ENCODE measurements at regions not wholly inside any gene's neighbourhood (a gene's known extent, or its start where the extent isn't known, plus 50 kb on each side); places are given as distances from the start of the nearest gene placed in this dataset.

GRCh38 chr6:14549304-14549770 is 431.8 kb downstream of the CD83 start:
- CTCF ChIA-PET (ENCODE audit: low intra/inter-chr PET ratio, low total read pairs), result no interaction called here
- 4% methylated on average over 6 of the region's 6 CpGs for WGBS (ENCODE audit: low lambda C conversion rate)
- Histone ChIP-seq H3K36me3 (replicated peaks in 1 of 2; ENCODE audit: control insufficient read depth in 1 of 2, insufficient read depth in 2 of 2, low read length in 2 of 2) (no peaks in the 10 kb centered on the region), H3K4me3 (replicated peaks in 1 of 3; ENCODE audit: insufficient read depth in 1 of 3, low read depth in 2 of 3, low read length in 3 of 3) (no peak overlapping the region), H3K79me2 (ENCODE audit: insufficient read depth, low read length) (no peaks in the 10 kb centered on the region), H4K20me1 (ENCODE audit: insufficient read depth, low read length) (no peaks in the 10 kb centered on the region), H3K9ac (ENCODE audit: insufficient read depth, low read depth, low read length) (no peak overlapping the region), H3K4me2 (ENCODE audit: low read depth, low read length) (no peak overlapping the region), H2AFZ (ENCODE audit: low read length) (no peak overlapping the region), H3K4me1 (ENCODE audit: insufficient read depth, low read length) (peaks cover 7% of the 10 kb centered on the region; the same call in 1 of the 2 replicates), H3K27ac (ENCODE audit: extremely low read length, insufficient read depth, low read length) (no peak overlapping the region), H3K9me3 (ENCODE audit: low read length) (no peaks in the 10 kb centered on the region), H3K27me3 (ENCODE audit: control insufficient read depth in 1 of 2, insufficient read depth in 2 of 2, low read length in 2 of 2) (no peaks in the 10 kb centered on the region; a peak in 1 of 5 replicates)
- in situ Hi-C loops (cut with HindIII; ENCODE audit: extremely low pct_ligation_motif_present, low pct_unique_long_range_greater_than_20kb), result no loop called here
- DNase-seq (ENCODE audit: low spot score), result no peak
- TF ChIP-seq NFIB (CRISPR knock-in tag; IDR thresholded peaks at IDR 0.05; ENCODE audit: borderline replicate concordance) (no peak), SOX13 (IDR thresholded peaks at IDR 0.05) (no peak), SOX13 (CRISPR knock-in tag; conservative IDR thresholded peaks at IDR 0.05 in 1 of 2, IDR thresholded peaks at IDR 0.05 in 1 of 2) (0 out of 4 replicates have a peak, but pooled peaks of 1 of the 2 experiments have one; percentile 11)
- FAIRE-seq, result no peak
- peak; percentile 41; the same call in 2 of the 3 replicates for ATAC-seq
- POLR2A ChIA-PET, result no interaction called here
- BruUV-seq (replicated peaks), result no TSS peak
- intact Hi-C loops (cut with micrococcal nuclease; ENCODE audit: unreplicated experiment), result no loop called here

- Histone ChIP-seq H3K27me3 (ENCODE audit: control insufficient read depth in 1 of 2, insufficient read depth in 2 of 2, low read length in 2 of 2) (no peaks in the 10 kb centered on the region; a peak in 1 of 5 replicates), H3K4me2 (ENCODE audit: low read depth, low read length) (no peak overlapping the region), H3K4me3 (replicated peaks in 1 of 3; ENCODE audit: insufficient read depth in 1 of 3, low read depth in 2 of 3, low read length in 3 of 3) (no peak overlapping the region), H3K4me1 (ENCODE audit: insufficient read depth, low read length) (peaks cover 7% of the 10 kb centered on the region; the same call in 1 of the 2 replicates), H4K20me1 (ENCODE audit: insufficient read depth, low read length) (no peaks in the 10 kb centered on the region), H2AFZ (ENCODE audit: low read length) (no peak overlapping the region), H3K79me2 (ENCODE audit: insufficient read depth, low read length) (no peaks in the 10 kb centered on the region), H3K9me3 (ENCODE audit: low read length) (no peaks in the 10 kb centered on the region), H3K27ac (ENCODE audit: extremely low read length, insufficient read depth, low read length) (no peak overlapping the region), H3K9ac (ENCODE audit: insufficient read depth, low read depth, low read length) (no peak overlapping the region), H3K36me3 (replicated peaks in 1 of 2; ENCODE audit: control insufficient read depth in 1 of 2, insufficient read depth in 2 of 2, low read length in 2 of 2) (no peaks in the 10 kb centered on the region)
- ChIA-PET CTCF (ENCODE audit: low intra/inter-chr PET ratio, low total read pairs) (no interaction called here), POLR2A (no interaction called here)
- DNase-seq (ENCODE audit: low spot score) (no peak), ATAC-seq (no peak), FAIRE-seq (no peak)
- BruUV-seq (replicated peaks), result no TSS peak
- 75% methylated on average over 3 of the region's 3 CpGs for WGBS (ENCODE audit: low lambda C conversion rate)
- intact Hi-C loops (cut with micrococcal nuclease; ENCODE audit: unreplicated experiment) (no loop called here), in situ Hi-C loops (cut with HindIII; ENCODE audit: extremely low pct_ligation_motif_present, low pct_unique_long_range_greater_than_20kb) (no loop called here)
- TF ChIP-seq NR3C1 (CRISPR knock-in tag; IDR thresholded peaks at IDR 0.05) (no peak), FOXO4 (CRISPR knock-in tag; conservative IDR thresholded peaks at IDR 0.05) (no peak), TBX2 (CRISPR knock-in tag; IDR thresholded peaks at IDR 0.05; ENCODE audit: borderline replicate concordance) (no peak), ZNF781 (CRISPR knock-in tag; IDR thresholded peaks at IDR 0.05; ENCODE audit: borderline replicate concordance, not compliant biosample characterization) (no peak), ZNF180 (CRISPR knock-in tag; IDR thresholded peaks at IDR 0.05; ENCODE audit: borderline replicate concordance, low read depth) (no peak), MED13 (CRISPR knock-in tag; IDR thresholded peaks at IDR 0.05) (no peak), SNAPC4 (CRISPR knock-in tag; IDR thresholded peaks at IDR 0.05) (no peak)
These were observed 432.3 kb downstream of the CD83 start for GRCh38 chr6:14549871-14550270.

Measured in HepG2 (cell line).